GM12873 (cell line): ENCODE measurements at regions not wholly inside any gene's neighbourhood (a gene's known extent, or its start where the extent isn't known, plus 50 kb on each side); places are given as distances from the start of the nearest gene placed in this dataset.

Experiments
- CTCF ChIP-seq: IDR thresholded peaks from 2 replicates; pipeline ENCODE4 v1.5.1; 2012; ENCODE audit warnings: low read depth, mild to moderate bottlenecking, moderate library complexity, low read length, control low read depth; ENCODE audit not compliant: insufficient read depth; ENCODE audit errors: missing control alignments

DNA sequence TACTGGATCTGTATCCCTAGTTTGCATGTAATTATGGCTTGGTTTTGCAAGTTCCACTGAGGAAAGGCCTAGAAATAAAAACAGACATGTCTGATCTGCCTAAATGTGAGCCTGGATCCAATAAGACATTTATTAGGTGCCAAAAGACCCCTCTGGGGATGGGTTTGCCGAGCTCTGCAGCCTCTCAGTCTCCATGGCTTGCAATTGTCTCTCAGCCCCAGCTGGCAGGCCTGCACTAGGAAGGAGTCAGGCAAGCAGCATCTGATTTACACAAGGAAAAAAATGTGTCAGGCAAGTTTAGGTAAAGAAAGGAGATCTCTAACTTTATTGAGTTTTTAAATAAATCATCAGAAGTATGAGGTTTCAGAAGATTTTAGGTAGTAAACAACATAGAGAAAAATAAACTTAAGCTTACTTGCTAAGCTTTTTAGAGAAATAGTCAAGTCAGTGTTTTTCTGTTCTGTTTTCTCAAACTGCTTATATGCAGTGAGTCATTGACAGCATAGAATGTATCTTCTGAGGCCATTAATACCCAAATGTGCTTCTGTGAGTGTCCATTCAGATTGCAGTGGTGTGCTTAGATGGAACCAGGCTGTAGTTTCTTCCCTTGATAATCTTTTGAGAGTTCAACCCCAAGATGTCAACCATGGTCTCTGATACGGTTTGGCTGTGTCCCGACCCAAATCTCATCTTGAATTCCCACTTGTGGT is 121.0 kb downstream of the FHL5 start:
- TF ChIP-seq CTCF: no peak

- no peak for TF ChIP-seq CTCF
These were observed 119.1 kb downstream of the FHL5 start for GRCh38 chr6:96682017-96682416.

DNA sequence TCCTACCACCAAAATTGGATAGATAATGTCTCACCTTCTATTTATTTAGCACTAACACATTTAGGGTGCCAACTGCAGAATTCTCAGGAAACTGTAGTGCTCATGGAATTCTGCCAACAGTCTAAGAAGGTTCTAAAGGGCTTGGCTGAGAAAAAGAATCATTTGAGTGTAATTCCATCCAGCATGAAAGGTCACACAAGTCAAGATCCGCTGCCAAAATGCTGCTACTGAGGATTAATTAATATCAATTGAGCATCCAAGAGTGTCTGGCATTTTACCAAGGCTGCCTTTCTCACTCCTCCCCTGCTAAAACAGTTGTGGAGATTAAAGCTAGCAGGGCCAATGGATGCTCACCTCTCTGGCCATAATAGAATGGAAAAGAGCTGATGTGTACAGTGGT is 112.7 kb downstream of the FHL5 start:
- no peak for TF ChIP-seq CTCF
